Chondrocyte (in vitro differentiated cells): ENCODE measurements at regions not wholly inside any gene's neighbourhood (a gene's known extent, or its start where the extent isn't known, plus 50 kb on each side); places are given as distances from the start of the nearest gene placed in this dataset.

Source experiments
- DNase-seq: peaks from one replicate; pipeline ENCODE4 v3.0.0; 2021; ENCODE audit warnings: mixed read lengths, low spot score
- H3K27ac Mint-ChIP-seq: one replicate; pipeline ENCODE4 v1.8.0; 2021; ENCODE audit warnings: mild to moderate bottlenecking, moderate library complexity, mixed read lengths; ENCODE audit not compliant: unreplicated experiment
- H3K27me3 Mint-ChIP-seq: 2 replicates; pipeline ENCODE4 v1.8.0; 2021; ENCODE audit warnings: low read depth, mixed read lengths
- H3K36me3 Mint-ChIP-seq: 2 replicates; pipeline ENCODE4 v1.8.0; 2021; ENCODE audit warnings: low read depth, mixed read lengths
- H3K4me1 Mint-ChIP-seq: 2 replicates; pipeline ENCODE4 v1.8.0; 2021; ENCODE audit warnings: low read depth, mild to moderate bottlenecking, mixed read lengths
- H3K4me3 Mint-ChIP-seq: one replicate; pipeline ENCODE4 v1.8.0; 2021; ENCODE audit warnings: mild to moderate bottlenecking, moderate library complexity, mixed read lengths; ENCODE audit not compliant: unreplicated experiment
- H3K9me3 Mint-ChIP-seq: 2 replicates; pipeline ENCODE4 v1.8.0; 2021; ENCODE audit warnings: low read depth, mixed read lengths
- TF ChIP-seq, protein P1 (sequence below): fragments of 200-600 bp; sonication (generic); IDR thresholded peaks from 2 replicates; pipeline ENCODE4 v1.5.0; 2021; ENCODE audit warnings: antibody characterized with exemption, mild to moderate bottlenecking, moderate library complexity

DNA sequence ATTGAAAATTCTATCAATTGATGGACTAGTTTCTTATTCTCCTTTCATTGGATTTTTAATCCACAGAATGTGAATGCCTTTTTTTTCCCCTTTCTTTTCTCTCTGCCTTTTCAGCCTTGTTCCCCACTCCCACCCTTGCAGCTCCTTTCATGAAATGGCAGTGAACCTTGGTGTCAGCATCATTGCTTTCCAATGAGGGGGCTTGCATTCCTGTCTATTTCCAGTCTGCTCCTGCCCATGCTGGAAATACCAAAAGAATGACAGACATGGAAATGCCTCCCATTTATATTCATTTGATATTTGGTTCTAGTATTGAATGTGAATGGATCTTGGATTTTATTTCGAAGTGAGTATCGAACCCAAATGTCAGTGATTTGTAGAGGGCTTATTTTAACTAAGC, 162.7 kb upstream of the SGCD start:
- no peaks in the 10 kb centered on the region for H3K27me3 Mint-ChIP-seq
- no peak for DNase-seq
- TF ChIP-seq, protein P1, sequence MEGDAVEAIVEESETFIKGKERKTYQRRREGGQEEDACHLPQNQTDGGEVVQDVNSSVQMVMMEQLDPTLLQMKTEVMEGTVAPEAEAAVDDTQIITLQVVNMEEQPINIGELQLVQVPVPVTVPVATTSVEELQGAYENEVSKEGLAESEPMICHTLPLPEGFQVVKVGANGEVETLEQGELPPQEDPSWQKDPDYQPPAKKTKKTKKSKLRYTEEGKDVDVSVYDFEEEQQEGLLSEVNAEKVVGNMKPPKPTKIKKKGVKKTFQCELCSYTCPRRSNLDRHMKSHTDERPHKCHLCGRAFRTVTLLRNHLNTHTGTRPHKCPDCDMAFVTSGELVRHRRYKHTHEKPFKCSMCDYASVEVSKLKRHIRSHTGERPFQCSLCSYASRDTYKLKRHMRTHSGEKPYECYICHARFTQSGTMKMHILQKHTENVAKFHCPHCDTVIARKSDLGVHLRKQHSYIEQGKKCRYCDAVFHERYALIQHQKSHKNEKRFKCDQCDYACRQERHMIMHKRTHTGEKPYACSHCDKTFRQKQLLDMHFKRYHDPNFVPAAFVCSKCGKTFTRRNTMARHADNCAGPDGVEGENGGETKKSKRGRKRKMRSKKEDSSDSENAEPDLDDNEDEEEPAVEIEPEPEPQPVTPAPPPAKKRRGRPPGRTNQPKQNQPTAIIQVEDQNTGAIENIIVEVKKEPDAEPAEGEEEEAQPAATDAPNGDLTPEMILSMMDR = no peak
- H3K9me3 Mint-ChIP-seq = no peaks in the 10 kb centered on the region
- no peak overlapping the region for H3K4me3 Mint-ChIP-seq
- no peaks in the 10 kb centered on the region for H3K36me3 Mint-ChIP-seq
- H3K4me1 Mint-ChIP-seq = peaks cover 5% of the 10 kb centered on the region
- H3K27ac Mint-ChIP-seq = no peak overlapping the region

GRCh38 chr5:156169495-156169894, 157.5 kb upstream of the SGCD start:
- Mint-ChIP-seq H3K4me1 (peaks cover 1% of the 10 kb centered on the region), H3K9me3 (no peaks in the 10 kb centered on the region), H3K27ac (no peak overlapping the region), H3K27me3 (peaks cover 4% of the 10 kb centered on the region), H3K4me3 (no peak overlapping the region), H3K36me3 (no peaks in the 10 kb centered on the region)
- DNase-seq = no peak
- TF ChIP-seq, protein P1 = no peak

GRCh38 chr5:156170351-156170961, 156.5 kb upstream of the SGCD start:
- Mint-ChIP-seq H3K4me3 (no peak overlapping the region), H3K27ac (no peak overlapping the region), H3K9me3 (no peaks in the 10 kb centered on the region), H3K27me3 (peaks cover 4% of the 10 kb centered on the region), H3K4me1 (no peaks in the 10 kb centered on the region), H3K36me3 (no peaks in the 10 kb centered on the region)
- TF ChIP-seq, protein P1 = no peak
- no peak for DNase-seq

GRCh38 chr5:156174225-156174624, 152.7 kb upstream of the SGCD start:
- no peak for DNase-seq
- H3K9me3 Mint-ChIP-seq = no peaks in the 10 kb centered on the region
- no peak overlapping the region for H3K4me3 Mint-ChIP-seq
- H3K36me3 Mint-ChIP-seq = no peaks in the 10 kb centered on the region
- H3K27me3 Mint-ChIP-seq = peaks cover 8% of the 10 kb centered on the region
- no peak overlapping the region for H3K27ac Mint-ChIP-seq
- no peaks in the 10 kb centered on the region for H3K4me1 Mint-ChIP-seq
- TF ChIP-seq, protein P1 = no peak

DNA sequence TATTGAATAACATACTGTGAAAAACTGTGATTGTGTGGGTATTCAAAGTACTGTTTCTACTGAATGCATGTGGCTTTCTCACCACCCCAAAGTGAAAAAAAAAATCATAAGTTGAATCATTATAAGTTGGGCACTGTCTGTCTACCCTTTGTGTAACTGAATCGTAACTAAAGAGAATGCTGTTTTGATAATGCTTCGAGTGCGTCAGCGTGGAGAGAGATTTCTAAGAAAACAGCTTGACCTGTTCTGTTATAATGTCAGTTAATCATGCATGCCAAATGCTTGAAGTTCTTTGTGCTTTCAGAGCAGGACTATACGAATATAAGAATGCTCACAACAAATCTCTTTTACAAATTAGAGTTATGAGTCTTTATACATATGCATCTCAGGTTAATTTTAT, 148.8 kb upstream of the SGCD start:
- Mint-ChIP-seq H3K27ac (no peak overlapping the region), H3K9me3 (peaks cover 15% of the 10 kb centered on the region), H3K4me3 (no peak overlapping the region), H3K4me1 (no peaks in the 10 kb centered on the region), H3K27me3 (peaks cover 8% of the 10 kb centered on the region), H3K36me3 (peaks cover 2% of the 10 kb centered on the region)
- TF ChIP-seq, protein P1 = no peak
- DNase-seq = no peak
